ENCODE measurements at regions not wholly inside any gene's neighbourhood (a gene's known extent, or its start where the extent isn't known, plus 50 kb on each side); places are given as distances from the start of the nearest gene placed in this dataset.

GRCh38 chr3:158882445-158882844, 80.6 kb downstream of the MFSD1 start:
- Histone ChIP-seq H3K79me2 (replicated peaks; ENCODE audit: insufficient read depth) (no peaks in the 10 kb centered on the region), H2AFZ (no peak overlapping the region), H3K4me1 (ENCODE audit: insufficient read depth) (no peaks in the 10 kb centered on the region), H3K4me2 (no peak overlapping the region), H3K36me3 (ENCODE audit: insufficient read depth) (no peaks in the 10 kb centered on the region), H3K9me2 (ENCODE audit: insufficient read depth) (0 out of 2 replicates have a peak, but pooled peaks cover 6% of the 10 kb centered on the region), H3K4me3 (no peak overlapping the region), H3F3A (replicated peaks; ENCODE audit: low read depth) (no peaks in the 10 kb centered on the region), H4K20me1 (replicated peaks; ENCODE audit: insufficient read depth) (no peaks in the 10 kb centered on the region), H3K27me3 (ENCODE audit: insufficient read depth) (no peaks in the 10 kb centered on the region), H3K27ac (ENCODE audit: low read depth) (no peak overlapping the region)
- no peak overlapping the region for H3K27ac Mint-ChIP-seq
- peaks cover 9% of the 10 kb centered on the region; the same call in 2 of the 3 replicates for H3K36me3 Mint-ChIP-seq (ENCODE audit: low read depth)
- no peaks in the 10 kb centered on the region for H3K4me1 Mint-ChIP-seq
- H3K9me3 Mint-ChIP-seq = peaks cover 17% of the 10 kb centered on the region
- no peaks in the 10 kb centered on the region for H3K27me3 Mint-ChIP-seq (ENCODE audit: insufficient read depth, low read depth, poor library complexity)
- no peak for DNase-seq (ENCODE audit: low spot score)
- no peak for TF ChIP-seq CREB1 (CRISPR knock-in tag; IDR thresholded peaks at IDR 0.05; ENCODE audit: low read depth)
- H3K4me3 Mint-ChIP-seq = no peak overlapping the region
- ATAC-seq = no peak

- no peaks in the 10 kb centered on the region for H3K9me2 ChIP-seq (ENCODE audit: insufficient read depth)
- no peaks in the 10 kb centered on the region for H3K9me3 Mint-ChIP-seq
- H3K36me3 Mint-ChIP-seq (ENCODE audit: low read depth) = no peaks in the 10 kb centered on the region
- H3K4me2 ChIP-seq = no peak overlapping the region
- H3K27me3 ChIP-seq (ENCODE audit: insufficient read depth) = no peaks in the 10 kb centered on the region
- no peaks in the 10 kb centered on the region for H3K79me2 ChIP-seq (replicated peaks; ENCODE audit: insufficient read depth)
- DNase-seq (ENCODE audit: low spot score) (no peak), ATAC-seq (no peak)
- H3K4me1 ChIP-seq (ENCODE audit: insufficient read depth) = no peaks in the 10 kb centered on the region
- no peaks in the 10 kb centered on the region for H3K4me1 Mint-ChIP-seq
- H2AFZ ChIP-seq = no peak overlapping the region
- no peak overlapping the region for H3K4me3 ChIP-seq
- H3K4me3 Mint-ChIP-seq = no peak overlapping the region
- H3K27ac ChIP-seq (ENCODE audit: low read depth) = no peak overlapping the region
- no peaks in the 10 kb centered on the region for H3K27me3 Mint-ChIP-seq (ENCODE audit: insufficient read depth, low read depth, poor library complexity)
- H4K20me1 ChIP-seq (replicated peaks; ENCODE audit: insufficient read depth) = no peaks in the 10 kb centered on the region
- H3K36me3 ChIP-seq (ENCODE audit: insufficient read depth) = no peaks in the 10 kb centered on the region
- H3K27ac Mint-ChIP-seq = no peak overlapping the region; the same call in 1 of the 2 replicates
- H3F3A ChIP-seq (replicated peaks; ENCODE audit: low read depth) = no peaks in the 10 kb centered on the region
- TF ChIP-seq ETS1 (IDR thresholded peaks at IDR 0.05) (no peak), EZH2phosphoT487 (IDR thresholded peaks at IDR 0.05; ENCODE audit: unreplicated experiment) (no peak), REST (IDR thresholded peaks at IDR 0.05; ENCODE audit: unreplicated experiment) (no peak), EZH2 (IDR thresholded peaks at IDR 0.05; ENCODE audit: low read depth, unreplicated experiment) (no peak), POLR2AphosphoS5 (IDR thresholded peaks at IDR 0.05; ENCODE audit: low read depth) (no peak), STAT1 (IDR thresholded peaks at IDR 0.05; ENCODE audit: unreplicated experiment) (no peak), NANOG (IDR thresholded peaks at IDR 0.05; ENCODE audit: borderline replicate concordance) (no peak), ZNF331 (CRISPR knock-in tag; IDR thresholded peaks at IDR 0.05; ENCODE audit: low read depth) (no peak), ZNF462 (CRISPR knock-in tag; IDR thresholded peaks at IDR 0.05) (no peak), CREB1 (CRISPR knock-in tag; IDR thresholded peaks at IDR 0.05; ENCODE audit: low read depth) (no peak)
Observed at GRCh38 chr3:158896729-158897128, 94.9 kb downstream of the MFSD1 start.
